ENCODE measurements at regions not wholly inside any gene's neighbourhood (a gene's known extent, or its start where the extent isn't known, plus 50 kb on each side); places are given as distances from the start of the nearest gene placed in this dataset.
"Not testable (repeated sequence)": the region's sequence is repeated elsewhere in the genome, so short reads cannot be mapped to it uniquely, and the experiment has no call there.

DNA sequence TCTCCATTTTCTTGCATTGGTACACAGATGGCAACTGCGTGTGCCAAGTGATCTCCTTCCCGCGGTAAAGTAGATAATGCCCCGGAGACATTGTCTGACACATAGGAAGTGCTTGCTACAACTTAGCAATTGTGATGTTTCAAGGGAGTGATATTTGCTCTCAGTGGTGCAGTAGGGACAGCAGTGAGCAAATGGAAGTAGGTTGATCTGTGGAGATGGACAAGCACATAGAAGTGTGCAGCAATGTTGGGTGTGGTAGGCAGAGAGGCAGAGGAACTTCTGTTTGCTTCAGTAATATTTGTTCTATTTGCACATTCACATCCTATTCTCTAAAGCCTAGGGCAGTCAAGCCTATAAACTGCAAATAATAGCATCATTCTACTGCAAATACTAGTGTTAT lies 846.7 kb upstream of the PRKX start:
- Histone ChIP-seq H3K27me3 (ENCODE audit: insufficient read depth, low read length, poor library complexity, severe bottlenecking) (no peaks in the 10 kb centered on the region), H3K4me1 (ENCODE audit: insufficient read depth, low read length) (no peaks in the 10 kb centered on the region), H3K4me3 (ENCODE audit: low read length) (no peak overlapping the region), H3K9me3 (ENCODE audit: low read length) (no peaks in the 10 kb centered on the region), H3K36me3 (ENCODE audit: insufficient read depth, low read length) (no peaks in the 10 kb centered on the region), H3K27ac (ENCODE audit: low read depth, low read length) (no peak overlapping the region)
- no peak for DNase-seq
- POLR2A ChIA-PET, result no interaction called here
- Mint-ChIP-seq H3K27me3 (no peaks in the 10 kb centered on the region), H3K36me3 (no peaks in the 10 kb centered on the region), H3K27ac (no peak overlapping the region), H3K4me1 (no peaks in the 10 kb centered on the region), H3K9me3 (peaks cover 0 to 8% (median 0%) of the 10 kb centered on the region in 5 donors), H3K4me3 (no peak overlapping the region)
- CTCF ChIA-PET, result no interaction called here

DNA sequence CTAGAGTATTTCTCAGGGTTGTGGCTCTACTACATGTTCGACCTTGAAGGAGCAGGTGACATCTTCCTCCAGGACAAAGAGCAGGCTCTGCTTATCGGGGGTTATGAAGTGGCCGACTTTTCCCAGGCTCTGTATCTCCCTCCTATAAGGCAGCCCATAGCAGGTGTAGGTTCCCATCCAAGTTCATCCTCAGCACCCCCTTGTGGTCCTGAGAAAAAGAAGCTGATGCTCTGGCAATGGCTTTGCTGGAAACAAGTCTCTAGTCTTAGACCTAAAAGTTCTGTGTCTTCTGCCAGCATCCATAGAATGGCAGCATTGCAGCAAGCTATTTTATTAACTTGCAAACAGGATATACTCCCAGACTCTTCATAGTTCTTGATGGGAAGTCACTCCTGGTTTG lies 836.6 kb upstream of the PRKX start:
- no peak overlapping the region for H3K27ac ChIP-seq (ENCODE audit: low read depth, low read length)
- ChIA-PET POLR2A (no interaction called here), CTCF (no interaction called here)
- H3K4me3 Mint-ChIP-seq, result no peak overlapping the region
- no peaks in the 10 kb centered on the region for H3K9me3 Mint-ChIP-seq
- no peak for DNase-seq
- no peaks in the 10 kb centered on the region for H3K36me3 ChIP-seq (ENCODE audit: insufficient read depth, low read length)
- H3K4me1 ChIP-seq (ENCODE audit: insufficient read depth, low read length), result no peaks in the 10 kb centered on the region
- H3K4me3 ChIP-seq (ENCODE audit: low read length), result no peak overlapping the region
- H3K27me3 Mint-ChIP-seq, result peaks cover 0 to 4% of the 10 kb centered on the region in 2 donors
- H3K27ac Mint-ChIP-seq, result no peak overlapping the region
- no peaks in the 10 kb centered on the region for H3K27me3 ChIP-seq (ENCODE audit: insufficient read depth, low read length, poor library complexity, severe bottlenecking)
- H3K4me1 Mint-ChIP-seq, result no peaks in the 10 kb centered on the region
- H3K36me3 Mint-ChIP-seq, result no peaks in the 10 kb centered on the region
- H3K9me3 ChIP-seq (ENCODE audit: low read length), result no peaks in the 10 kb centered on the region

DNA sequence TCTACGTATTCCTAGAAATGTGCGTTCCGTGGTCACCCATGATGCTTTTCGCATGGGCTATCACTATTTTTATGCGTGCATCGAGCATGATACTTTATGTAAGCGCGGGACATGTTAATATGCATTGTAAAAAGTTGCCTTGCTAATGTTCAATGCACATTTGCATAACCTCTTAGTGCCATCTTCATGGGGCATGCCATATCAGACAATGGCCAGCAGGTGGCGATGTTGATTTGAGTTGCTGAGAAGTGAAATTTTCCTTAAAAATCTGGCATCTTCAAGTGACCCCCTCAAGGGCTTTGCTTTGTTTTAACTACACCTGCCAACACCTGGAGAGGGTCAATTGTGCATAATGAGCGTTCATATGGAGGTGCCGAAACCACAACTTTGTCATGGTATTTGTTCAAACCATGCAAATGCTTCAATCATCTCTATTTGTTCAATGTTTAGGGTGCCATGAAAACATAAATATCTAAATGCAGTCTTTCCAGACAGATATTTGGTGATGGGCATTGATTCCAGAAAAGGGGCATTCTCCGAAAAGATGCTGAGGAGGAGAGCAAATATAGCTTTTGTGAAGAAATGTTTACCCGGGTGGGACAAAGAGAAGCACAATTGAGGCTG lies 833.9 kb upstream of the PRKX start:
- Histone ChIP-seq H3K36me3 (ENCODE audit: insufficient read depth, low read length) (no peaks in the 10 kb centered on the region), H3K27me3 (ENCODE audit: insufficient read depth, low read length, poor library complexity, severe bottlenecking) (no peaks in the 10 kb centered on the region), H3K27ac (ENCODE audit: low read depth, low read length) (no peak overlapping the region), H3K4me1 (ENCODE audit: insufficient read depth, low read length) (no peaks in the 10 kb centered on the region), H3K9me3 (ENCODE audit: low read length) (no peaks in the 10 kb centered on the region), H3K4me3 (ENCODE audit: low read length) (no peak overlapping the region)
- Mint-ChIP-seq H3K4me1 (no peaks in the 10 kb centered on the region), H3K4me3 (no peak overlapping the region), H3K36me3 (no peaks in the 10 kb centered on the region), H3K27ac (no peak overlapping the region), H3K27me3 (peaks cover 0 to 5% of the 10 kb centered on the region in 2 donors), H3K9me3 (no peaks in the 10 kb centered on the region)
- ChIA-PET CTCF (no interaction called here), POLR2A (no interaction called here)
- DNase-seq, result peak in 2 of 5 donors; percentile 1 to 11

DNA sequence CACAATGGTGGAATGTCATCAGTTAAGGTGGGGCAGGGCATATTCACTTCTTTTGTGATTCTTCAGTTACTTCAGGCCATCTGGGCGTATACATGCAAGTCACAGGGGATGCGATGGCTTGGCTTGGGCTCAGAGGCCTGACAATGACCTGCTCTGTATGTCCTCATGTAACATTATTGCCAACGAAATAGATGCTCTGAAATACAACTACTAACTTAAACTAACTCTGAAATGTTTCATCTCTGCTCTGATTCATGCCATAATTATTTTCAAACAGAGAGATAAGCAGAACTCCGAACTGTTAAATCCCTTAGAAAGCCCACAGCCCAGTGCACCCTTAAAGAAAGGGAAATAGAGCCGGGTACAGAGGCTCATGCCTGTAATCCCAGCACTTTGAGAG lies 832.7 kb upstream of the PRKX start:
- CTCF ChIA-PET; H3K27me3 ChIP-seq (ENCODE audit: insufficient read depth, low read length, poor library complexity, severe bottlenecking); H3K27me3 Mint-ChIP-seq; H3K4me1 Mint-ChIP-seq; DNase-seq; H3K27ac Mint-ChIP-seq; H3K36me3 ChIP-seq (ENCODE audit: insufficient read depth, low read length); POLR2A ChIA-PET; H3K27ac ChIP-seq (ENCODE audit: low read depth, low read length); H3K9me3 Mint-ChIP-seq; H3K4me3 Mint-ChIP-seq; H3K36me3 Mint-ChIP-seq; H3K4me3 ChIP-seq (ENCODE audit: low read length); H3K9me3 ChIP-seq (ENCODE audit: low read length); H3K4me1 ChIP-seq (ENCODE audit: insufficient read depth, low read length): not testable (repeated sequence)

DNA sequence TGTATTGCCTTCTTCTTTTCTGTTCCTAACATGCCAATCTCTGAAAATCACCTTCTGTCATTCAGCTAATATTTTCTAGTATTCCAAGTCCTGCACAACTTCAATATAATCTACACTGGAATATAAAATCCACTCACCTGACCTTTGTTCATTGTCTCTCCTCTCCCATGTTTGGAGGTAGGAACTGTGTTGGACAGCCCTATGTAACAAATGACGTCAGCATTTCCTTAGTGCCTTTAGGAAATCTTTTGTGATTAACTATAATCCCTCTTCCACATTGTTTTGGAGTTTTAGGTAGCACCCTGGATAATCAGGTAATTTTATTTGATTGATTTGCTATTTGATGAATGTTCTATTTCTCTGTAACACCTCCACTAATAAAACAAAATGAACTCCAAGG lies 814.8 kb upstream of the PRKX start:
- ChIA-PET POLR2A (no interaction called here), CTCF (no interaction called here)
- no peak overlapping the region for H3K27ac ChIP-seq (ENCODE audit: low read depth, low read length)
- no peak for DNase-seq
- H3K4me3 ChIP-seq (ENCODE audit: low read length), result no peak overlapping the region
- Mint-ChIP-seq H3K4me3 (no peak overlapping the region), H3K27ac (no peak overlapping the region), H3K9me3 (no peaks in the 10 kb centered on the region), H3K27me3 (no peaks in the 10 kb centered on the region), H3K36me3 (no peaks in the 10 kb centered on the region), H3K4me1 (no peaks in the 10 kb centered on the region)
- H3K9me3 ChIP-seq (ENCODE audit: low read length), result no peaks in the 10 kb centered on the region
- no peaks in the 10 kb centered on the region for H3K27me3 ChIP-seq (ENCODE audit: insufficient read depth, low read length, poor library complexity, severe bottlenecking)
- H3K36me3 ChIP-seq (ENCODE audit: insufficient read depth, low read length), result no peaks in the 10 kb centered on the region
- H3K4me1 ChIP-seq (ENCODE audit: insufficient read depth, low read length), result no peaks in the 10 kb centered on the region

DNA sequence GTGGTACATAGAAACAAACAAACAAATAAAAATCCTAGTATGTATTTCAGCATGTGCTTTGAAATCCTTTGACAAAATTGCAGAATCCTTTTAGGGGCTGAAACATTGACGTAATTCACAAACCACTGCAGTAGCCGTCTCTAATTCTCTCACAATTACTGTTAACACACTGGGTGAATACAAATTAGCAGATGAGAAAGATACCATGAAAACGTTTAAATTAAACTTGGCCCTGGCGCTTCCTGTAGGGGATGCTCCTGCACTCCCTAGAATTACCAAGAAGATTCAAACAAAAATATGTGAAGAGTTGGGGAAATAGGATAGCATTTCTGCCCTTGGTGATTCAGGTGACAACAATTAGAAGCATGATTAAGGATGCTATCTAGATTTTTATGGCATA lies 772.5 kb upstream of the PRKX start:
- H3K4me1 ChIP-seq (ENCODE audit: insufficient read depth, low read length), result no peaks in the 10 kb centered on the region
- no peak overlapping the region for H3K27ac Mint-ChIP-seq
- no peak for DNase-seq
- POLR2A ChIA-PET, result no interaction called here
- no peak overlapping the region for H3K4me3 Mint-ChIP-seq
- CTCF ChIA-PET, result no interaction called here
- H3K4me3 ChIP-seq (ENCODE audit: low read length), result no peak overlapping the region
- H3K27ac ChIP-seq (ENCODE audit: low read depth, low read length), result no peak overlapping the region
- no peaks in the 10 kb centered on the region for H3K9me3 ChIP-seq (ENCODE audit: low read length)
- H3K4me1 Mint-ChIP-seq, result no peaks in the 10 kb centered on the region
- no peaks in the 10 kb centered on the region for H3K27me3 ChIP-seq (ENCODE audit: insufficient read depth, low read length, poor library complexity, severe bottlenecking)
- no peaks in the 10 kb centered on the region for H3K36me3 ChIP-seq (ENCODE audit: insufficient read depth, low read length)
- no peaks in the 10 kb centered on the region for H3K36me3 Mint-ChIP-seq
- peaks cover 0 to 1% of the 10 kb centered on the region in 2 donors for H3K27me3 Mint-ChIP-seq
- peaks cover 0 to 17% (median 10%) of the 10 kb centered on the region in 5 donors for H3K9me3 Mint-ChIP-seq

DNA sequence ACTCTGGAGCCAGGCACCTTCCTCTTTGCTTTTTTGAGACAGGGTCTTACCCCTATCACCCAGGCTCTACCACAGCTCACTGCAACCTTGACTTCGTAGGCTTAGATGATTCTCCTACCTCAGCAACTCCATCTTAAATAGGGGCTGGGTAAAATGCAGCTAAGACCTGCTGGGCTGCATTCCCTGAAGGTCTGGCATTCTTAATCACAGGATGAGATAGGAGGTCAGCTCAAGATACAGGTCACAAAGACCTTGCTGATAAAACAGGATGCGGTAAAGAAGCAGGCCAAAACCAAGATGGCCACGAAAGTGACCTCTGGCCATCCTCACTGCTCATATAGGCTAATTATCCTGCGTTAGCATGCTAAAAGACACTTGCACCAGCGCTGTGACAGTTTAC lies 770.8 kb upstream of the PRKX start:
- DNase-seq, result no peak
- Mint-ChIP-seq H3K27ac (no peak overlapping the region), H3K36me3 (no peaks in the 10 kb centered on the region), H3K4me1 (no peaks in the 10 kb centered on the region), H3K4me3 (no peak overlapping the region), H3K27me3 (peaks cover 0 to 1% of the 10 kb centered on the region in 2 donors), H3K9me3 (peaks cover 0 to 21% (median 10%) of the 10 kb centered on the region in 5 donors)
- ChIA-PET POLR2A (no interaction called here), CTCF (no interaction called here)
- Histone ChIP-seq H3K4me3 (ENCODE audit: low read length) (no peak overlapping the region), H3K4me1 (ENCODE audit: insufficient read depth, low read length) (no peaks in the 10 kb centered on the region), H3K36me3 (ENCODE audit: insufficient read depth, low read length) (no peaks in the 10 kb centered on the region), H3K9me3 (ENCODE audit: low read length) (no peaks in the 10 kb centered on the region), H3K27ac (ENCODE audit: low read depth, low read length) (no peak overlapping the region), H3K27me3 (ENCODE audit: insufficient read depth, low read length, poor library complexity, severe bottlenecking) (no peaks in the 10 kb centered on the region)

DNA sequence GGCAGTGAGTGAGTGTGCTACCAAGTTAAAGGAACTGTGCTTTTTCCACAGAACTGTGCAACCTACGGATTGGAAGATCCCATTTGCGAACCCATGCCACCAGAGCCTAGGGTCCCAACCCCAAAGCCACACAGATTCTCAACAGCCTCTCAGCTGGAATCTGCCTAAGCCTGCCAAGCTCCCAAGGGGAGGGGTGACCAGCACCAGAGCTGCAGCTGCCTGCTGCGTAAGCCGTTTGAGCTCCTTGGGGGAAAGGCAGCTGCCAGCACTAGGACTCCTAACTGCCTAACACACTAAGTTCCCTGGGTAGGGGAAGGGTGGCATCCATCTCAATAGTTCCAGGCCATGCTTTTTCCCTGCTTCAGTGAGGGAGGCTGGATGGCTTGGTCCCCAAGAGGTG lies 738.1 kb upstream of the PRKX start:
- Mint-ChIP-seq H3K9me3 (peaks cover 0 to 23% (median 15%) of the 10 kb centered on the region in 5 donors), H3K27me3 (no peaks in the 10 kb centered on the region), H3K4me3 (no peak overlapping the region), H3K4me1 (no peaks in the 10 kb centered on the region), H3K36me3 (no peaks in the 10 kb centered on the region), H3K27ac (no peak overlapping the region)
- Histone ChIP-seq H3K4me3 (ENCODE audit: low read length) (no peak overlapping the region), H3K36me3 (ENCODE audit: insufficient read depth, low read length) (no peaks in the 10 kb centered on the region), H3K27me3 (ENCODE audit: insufficient read depth, low read length, poor library complexity, severe bottlenecking) (no peaks in the 10 kb centered on the region), H3K9me3 (ENCODE audit: low read length) (no peaks in the 10 kb centered on the region), H3K4me1 (ENCODE audit: insufficient read depth, low read length) (no peaks in the 10 kb centered on the region), H3K27ac (ENCODE audit: low read depth, low read length) (no peak overlapping the region)
- DNase-seq, result no peak
- ChIA-PET CTCF (no interaction called here), POLR2A (no interaction called here)

DNA sequence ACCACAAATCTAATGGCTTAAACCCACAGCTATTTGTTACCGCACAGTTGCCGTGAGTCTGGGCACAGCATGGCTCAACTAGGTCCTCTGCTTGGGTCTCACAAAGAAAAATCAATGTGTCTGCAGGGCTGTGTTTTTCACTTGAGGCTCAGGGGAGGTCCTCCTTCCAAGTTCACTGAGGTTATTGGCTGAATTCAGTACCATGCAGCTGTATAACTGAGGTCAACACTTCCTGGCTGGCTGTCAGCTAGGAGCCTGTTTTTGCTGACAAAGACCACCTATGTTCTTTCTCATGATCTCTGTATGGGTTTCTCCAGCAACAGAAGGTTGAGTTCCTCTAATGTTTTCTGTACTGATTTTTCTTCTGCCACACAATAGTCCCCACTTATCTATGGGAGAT lies 736.7 kb upstream of the PRKX start:
- CTCF ChIA-PET, result no interaction called here
- Histone ChIP-seq H3K27me3 (ENCODE audit: insufficient read depth, low read length, poor library complexity, severe bottlenecking) (no peaks in the 10 kb centered on the region), H3K36me3 (ENCODE audit: insufficient read depth, low read length) (no peaks in the 10 kb centered on the region), H3K9me3 (ENCODE audit: low read length) (no peaks in the 10 kb centered on the region), H3K4me3 (ENCODE audit: low read length) (no peak overlapping the region), H3K27ac (ENCODE audit: low read depth, low read length) (no peak overlapping the region), H3K4me1 (ENCODE audit: insufficient read depth, low read length) (no peaks in the 10 kb centered on the region)
- Mint-ChIP-seq H3K27me3 (no peaks in the 10 kb centered on the region), H3K4me3 (no peak overlapping the region), H3K36me3 (no peaks in the 10 kb centered on the region), H3K4me1 (no peaks in the 10 kb centered on the region), H3K9me3 (peaks cover 0 to 20% (median 17%) of the 10 kb centered on the region in 5 donors), H3K27ac (no peak overlapping the region)
- no peak for DNase-seq
- POLR2A ChIA-PET, result no interaction called here

Measured in CD8-positive, alpha-beta memory T cell (primary cell).